SK-N-SH (cell line): ENCODE measurements at regions not wholly inside any gene's neighbourhood (a gene's known extent, or its start where the extent isn't known, plus 50 kb on each side); places are given as distances from the start of the nearest gene placed in this dataset.

Experiments used
- MEF2A ChIP-seq: IDR thresholded peaks from 2 replicates; pipeline ENCODE4 v1.4.0; 2012; ENCODE audit warnings: low read depth, borderline replicate concordance
- NRF1 ChIP-seq: IDR thresholded peaks from 2 replicates; pipeline ENCODE4 v1.6.1; 2012; ENCODE audit warnings: low read depth, mild to moderate bottlenecking, low read length
- RCOR1 ChIP-seq: fragments of 150-350 bp; IDR thresholded peaks from 2 replicates; pipeline ENCODE4 v1.6.1; 2017; ENCODE audit warnings: antibody characterized with exemption, low read length
- TAF1 ChIP-seq: IDR thresholded peaks from 2 replicates; pipeline ENCODE4 v1.6.1; 2012; ENCODE audit warnings: low read depth, mild to moderate bottlenecking, low read length, moderate library complexity, borderline replicate concordance
- TF ChIP-seq, protein P1 (sequence below): IDR thresholded peaks from 2 replicates; pipeline ENCODE4 v1.4.0; 2012; ENCODE audit warnings: low read depth, borderline replicate concordance
- TF ChIP-seq, protein P2 (sequence below): fragments of 150-350 bp; IDR thresholded peaks from 2 replicates; pipeline ENCODE4 v1.6.1; 2016; ENCODE audit warnings: mild to moderate bottlenecking, low read depth, low read length

- TF ChIP-seq RCOR1, result no peak
- TF ChIP-seq, protein P1, sequence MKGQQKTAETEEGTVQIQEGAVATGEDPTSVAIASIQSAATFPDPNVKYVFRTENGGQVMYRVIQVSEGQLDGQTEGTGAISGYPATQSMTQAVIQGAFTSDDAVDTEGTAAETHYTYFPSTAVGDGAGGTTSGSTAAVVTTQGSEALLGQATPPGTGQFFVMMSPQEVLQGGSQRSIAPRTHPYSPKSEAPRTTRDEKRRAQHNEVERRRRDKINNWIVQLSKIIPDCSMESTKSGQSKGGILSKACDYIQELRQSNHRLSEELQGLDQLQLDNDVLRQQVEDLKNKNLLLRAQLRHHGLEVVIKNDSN, result no peak
- TF ChIP-seq TAF1, result no peak
- no peak for TF ChIP-seq NRF1
- TF ChIP-seq, protein P2, sequence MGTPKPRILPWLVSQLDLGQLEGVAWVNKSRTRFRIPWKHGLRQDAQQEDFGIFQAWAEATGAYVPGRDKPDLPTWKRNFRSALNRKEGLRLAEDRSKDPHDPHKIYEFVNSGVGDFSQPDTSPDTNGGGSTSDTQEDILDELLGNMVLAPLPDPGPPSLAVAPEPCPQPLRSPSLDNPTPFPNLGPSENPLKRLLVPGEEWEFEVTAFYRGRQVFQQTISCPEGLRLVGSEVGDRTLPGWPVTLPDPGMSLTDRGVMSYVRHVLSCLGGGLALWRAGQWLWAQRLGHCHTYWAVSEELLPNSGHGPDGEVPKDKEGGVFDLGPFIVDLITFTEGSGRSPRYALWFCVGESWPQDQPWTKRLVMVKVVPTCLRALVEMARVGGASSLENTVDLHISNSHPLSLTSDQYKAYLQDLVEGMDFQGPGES, result no peak
- no peak for TF ChIP-seq MEF2A
Observed at GRCh38 chr7:53993224-53993623, 549.0 kb upstream of the VSTM2A start.
